GM12878 (cell line): ENCODE measurements at regions not wholly inside any gene's neighbourhood (a gene's known extent, or its start where the extent isn't known, plus 50 kb on each side); places are given as distances from the start of the nearest gene placed in this dataset.

Source experiments
- ATAC-seq: fragments of 200-7000 bp; cut with Tn5 transposase; 3 replicates; pipeline ENCODE4 v1.9.1; 2020; ENCODE audit warnings: mild to moderate bottlenecking, moderate library complexity
- BruUV-seq: library from RNA; stranded (reverse); fragments of 400-500 nt; replicated peaks from 2 replicates; lab custom pipeline; 2021; lab: Mats Ljungman, UMichigan
- CTCF ChIA-PET: fragments of 300-600 bp; sonication (Branson Sonifier 250); formaldehyde crosslinking; extraction: SDS; loops from one replicate; lab custom pipeline; 2021; ENCODE audit warnings: inconsistent platforms; lab: Yijun Ruan, JAX
- POLR2A ChIA-PET: fragments of 350-600 bp; formaldehyde crosslinking; extraction: SDS; loops from one replicate; lab custom pipeline; 2021; ENCODE audit warnings: inconsistent platforms; lab: Charles Lee
- RAD21 ChIA-PET: fragments of 300-600 bp; sonication (Branson Sonifier 250); formaldehyde crosslinking; loops from one replicate; lab custom pipeline; 2023; ENCODE audit warnings: antibody characterized with exemption; ENCODE audit not compliant: unreplicated experiment; lab: Charles Lee
- SMC1A ChIA-PET: fragments of 300-600 bp; sonication (Branson Sonifier 250); formaldehyde crosslinking; loops from one replicate; lab custom pipeline; 2023; ENCODE audit not compliant: unreplicated experiment, uncharacterized antibody; lab: Charles Lee
- DNase-seq: peaks from one replicate; pipeline ENCODE4 v3.0.0-alpha.2; 2011; ENCODE audit warnings: low read depth, low spot score
- FAIRE-seq: peaks from 3 replicates; lab custom pipeline; 2011; peaks lifted over from hg19 to GRCh38; lab: Jason Lieb, UNC
- H2AFZ ChIP-seq: 2 replicates; pipeline ENCODE4 v1.6.0; 2011; ENCODE audit warnings: low read depth, low read length, control low read depth; ENCODE audit not compliant: control insufficient read depth
- H3K27ac ChIP-seq: 2 replicates; pipeline ENCODE4 v1.5.1; 2011; ENCODE audit warnings: control low read depth; ENCODE audit not compliant: control insufficient read depth, insufficient read depth
- H3K27me3 ChIP-seq, 2 experiments: replicated peaks in 1 of 2; 2 replicates each; pipeline versions ENCODE4 v1.6.0 to v1.6.1; 2011; ENCODE audit warnings: low read length in 1 of 2; ENCODE audit not compliant: control insufficient read depth in 2 of 2, insufficient read depth in 2 of 2
- H3K36me3 ChIP-seq, 2 experiments: 2 replicates each; pipeline ENCODE4 v1.5.1; 2011; ENCODE audit warnings: low read length in 1 of 2; ENCODE audit not compliant: control insufficient read depth in 2 of 2, insufficient read depth in 2 of 2
- H3K4me1 ChIP-seq: 2 replicates; pipeline ENCODE4 v1.6.1; 2011; ENCODE audit warnings: mild to moderate bottlenecking, low read length, moderate library complexity, mixed read lengths; ENCODE audit not compliant: control insufficient read depth, insufficient read depth
- H3K4me2 ChIP-seq: 2 replicates; pipeline ENCODE4 v1.6.0; 2011; ENCODE audit warnings: control low read depth; ENCODE audit not compliant: control insufficient read depth, insufficient read depth
- H3K4me3 ChIP-seq: fragments of 200-600 bp; sonication (generic); 2 replicates; pipeline ENCODE4 v1.5.1; 2016
- H3K79me2 ChIP-seq: 2 replicates; pipeline ENCODE4 v1.6.0; 2011; ENCODE audit warnings: low read length; ENCODE audit not compliant: control insufficient read depth, insufficient read depth
- H3K9ac ChIP-seq: 2 replicates; pipeline ENCODE4 v1.8.0; 2011; ENCODE audit warnings: low read length, control low read depth, mixed read lengths; ENCODE audit not compliant: control insufficient read depth, insufficient read depth
- H3K9me3 ChIP-seq: replicated peaks from 3 replicates; pipeline ENCODE4 v1.5.1; 2011; ENCODE audit warnings: mild to moderate bottlenecking, low read length; ENCODE audit not compliant: control insufficient read depth, insufficient read depth
- H4K20me1 ChIP-seq: 2 replicates; pipeline ENCODE4 v1.6.0; 2011; ENCODE audit not compliant: control insufficient read depth, insufficient read depth
- ASH2L ChIP-seq: fragments of 300-600, 200-600 bp; sonication (generic); IDR thresholded peaks from 2 replicates; pipeline ENCODE4 v1.6.1; 2017; ENCODE audit warnings: low read depth, mild to moderate bottlenecking, borderline replicate concordance
- ATF3 ChIP-seq: IDR thresholded peaks from 2 replicates; pipeline ENCODE4 v1.6.1; 2011; ENCODE audit warnings: low read depth, mild to moderate bottlenecking, low read length, moderate library complexity, borderline replicate concordance; ENCODE audit errors: extremely low read depth
- CBFB ChIP-seq: IDR thresholded peaks from 2 replicates; pipeline ENCODE4 v1.6.1; 2016; ENCODE audit warnings: antibody characterized with exemption, low read depth
- MYC ChIP-seq: IDR thresholded peaks from 2 replicates; pipeline ENCODE4 v1.6.1; 2011; ENCODE audit warnings: mild to moderate bottlenecking, low read length, moderate library complexity, inconsistent platforms; ENCODE audit not compliant: insufficient read depth, insufficient replicate concordance, insufficient read length, severe bottlenecking
- POLR2AphosphoS5 ChIP-seq: IDR thresholded peaks from 2 replicates; pipeline ENCODE4 v1.6.1; 2011; ENCODE audit warnings: mild to moderate bottlenecking, low read length, inconsistent platforms
- POU2F2 ChIP-seq: IDR thresholded peaks from 3 replicates; pipeline ENCODE4 v1.6.1; 2011; ENCODE audit warnings: low read depth, mild to moderate bottlenecking, low read length, borderline replicate concordance
- PRDM15 ChIP-seq: fragments of 450-650 bp; formaldehyde crosslinking; IDR thresholded peaks from 2 replicates; pipeline ENCODE4 v1.4.0; 2020; ENCODE audit warnings: mild to moderate bottlenecking, moderate library complexity
- RB1 ChIP-seq: fragments of 450-650 bp; formaldehyde crosslinking; IDR thresholded peaks from 2 replicates; pipeline ENCODE4 v1.6.1; 2017; ENCODE audit warnings: mild to moderate bottlenecking, borderline replicate concordance
- SIN3A ChIP-seq: IDR thresholded peaks from 2 replicates; pipeline ENCODE4 v1.6.1; 2012; ENCODE audit warnings: low read depth, low read length, improper control_type of control experiment
- WGBS: methylation state at CpG from one replicate; pipeline ENCODE4 v1.1.6; 2016; ENCODE audit warnings: low lambda C conversion rate; ENCODE audit not compliant: insufficient replicate concordance, insufficient coverage; ENCODE audit errors: missing lambda C conversion rate; 5-methylcytosine and 5-hydroxymethylcytosine counted together
- in situ Hi-C: fragments of 300-500 bp; cut with MboI; formaldehyde crosslinking; loops from 9 replicates; pipeline ENCODE4 v1.14.3; 2018; ENCODE audit warnings: mixed read lengths
- intact Hi-C: fragments of 100-400 bp; cut with micrococcal nuclease; formaldehyde crosslinking; loops from one replicate; pipeline ENCODE4 v1.14.2; 2022; ENCODE audit not compliant: unreplicated experiment
- TF ChIP-seq, protein P1 (sequence below): fragments of 450-650 bp; IDR thresholded peaks from 2 replicates; pipeline ENCODE4 v1.6.1; 2017; ENCODE audit warnings: mild to moderate bottlenecking
- TF ChIP-seq, protein P2 (sequence below): IDR thresholded peaks from 2 replicates; pipeline ENCODE4 v1.6.1; 2011; ENCODE audit warnings: borderline replicate concordance, low read depth, mild to moderate bottlenecking, moderate library complexity, mixed read lengths, low read length; ENCODE audit not compliant: insufficient read depth; ENCODE audit errors: extremely low read length

GRCh38 chr2:45154144-45154543 is 144.9 kb upstream of the SIX2 start:
- no TSS peak for BruUV-seq
- intact Hi-C loops: no loop called here
- H3K27me3 ChIP-seq: peaks cover 0 to 5% of the 10 kb centered on the region in 2 experiments; a peak in 2 of 4 replicates
- DNase-seq: no peak
- 0% methylated on average over 1 of the region's 1 CpG for WGBS
- in situ Hi-C loops: no loop called here
- POLR2A ChIA-PET: no interaction called here
- no peak overlapping the region for H2AFZ ChIP-seq
- CTCF ChIA-PET: no interaction called here
- H3K4me2 ChIP-seq: no peak overlapping the region
- H3K9ac ChIP-seq: no peak overlapping the region
- no peaks in the 10 kb centered on the region for H3K36me3 ChIP-seq
- no peak overlapping the region for H3K27ac ChIP-seq
- H3K4me3 ChIP-seq: no peak overlapping the region
- TF ChIP-seq RB1: no peak
- TF ChIP-seq CBFB: no peak
- TF ChIP-seq ASH2L: no peak
- no peak for TF ChIP-seq POLR2AphosphoS5
- TF ChIP-seq ATF3: no peak
- no peak for TF ChIP-seq POU2F2
- TF ChIP-seq MYC: no peak
- FAIRE-seq: no peak
- RAD21 ChIA-PET: no interaction called here
- no peaks in the 10 kb centered on the region for H4K20me1 ChIP-seq
- H3K79me2 ChIP-seq: no peaks in the 10 kb centered on the region
- H3K9me3 ChIP-seq: no peaks in the 10 kb centered on the region; the same call in 2 of the 3 replicates
- H3K4me1 ChIP-seq: no peaks in the 10 kb centered on the region
- SMC1A ChIA-PET: no interaction called here
- no peak for ATAC-seq

DNA sequence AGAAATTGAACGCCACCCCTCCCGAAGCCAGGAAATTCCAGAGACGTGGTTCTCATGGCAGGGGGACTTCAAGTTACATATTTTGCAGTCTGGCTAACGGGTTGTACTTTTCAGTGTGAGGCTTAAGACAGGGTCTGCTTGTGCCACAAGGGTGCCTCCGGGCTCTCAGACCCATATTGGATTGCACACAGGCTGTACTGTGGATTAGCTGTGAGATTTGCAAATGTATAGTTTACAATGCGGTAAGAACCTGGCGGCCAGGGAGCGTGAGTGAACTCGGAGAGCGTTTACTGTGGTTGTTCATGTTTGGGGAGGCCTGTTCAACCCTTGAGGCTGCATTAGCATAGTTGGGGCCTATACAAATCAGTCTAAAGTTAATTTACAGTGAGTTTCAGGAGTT is 143.9 kb upstream of the SIX2 start:
- intact Hi-C loops (no loop called here), in situ Hi-C loops (no loop called here)
- FAIRE-seq: no peak
- no peak for ATAC-seq
- no TSS peak for BruUV-seq
- H3K4me3 ChIP-seq: no peak overlapping the region
- H3K36me3 ChIP-seq: no peaks in the 10 kb centered on the region
- no peak overlapping the region for H2AFZ ChIP-seq
- no peaks in the 10 kb centered on the region for H3K79me2 ChIP-seq
- SMC1A ChIA-PET: no interaction called here
- no peaks in the 10 kb centered on the region for H4K20me1 ChIP-seq
- 56% methylated on average over 10 of the region's 10 CpGs for WGBS
- no peak overlapping the region for H3K27ac ChIP-seq
- CTCF ChIA-PET: no interaction called here
- H3K9ac ChIP-seq: no peak overlapping the region
- DNase-seq: no peak
- RAD21 ChIA-PET: no interaction called here
- POLR2A ChIA-PET: no interaction called here
- H3K4me1 ChIP-seq: no peaks in the 10 kb centered on the region
- H3K4me2 ChIP-seq: no peak overlapping the region
- no peaks in the 10 kb centered on the region; the same call in 2 of the 3 replicates for H3K9me3 ChIP-seq
- peaks cover 0 to 5% of the 10 kb centered on the region in 2 experiments; a peak in 2 of 4 replicates for H3K27me3 ChIP-seq
- TF ChIP-seq, protein P1, sequence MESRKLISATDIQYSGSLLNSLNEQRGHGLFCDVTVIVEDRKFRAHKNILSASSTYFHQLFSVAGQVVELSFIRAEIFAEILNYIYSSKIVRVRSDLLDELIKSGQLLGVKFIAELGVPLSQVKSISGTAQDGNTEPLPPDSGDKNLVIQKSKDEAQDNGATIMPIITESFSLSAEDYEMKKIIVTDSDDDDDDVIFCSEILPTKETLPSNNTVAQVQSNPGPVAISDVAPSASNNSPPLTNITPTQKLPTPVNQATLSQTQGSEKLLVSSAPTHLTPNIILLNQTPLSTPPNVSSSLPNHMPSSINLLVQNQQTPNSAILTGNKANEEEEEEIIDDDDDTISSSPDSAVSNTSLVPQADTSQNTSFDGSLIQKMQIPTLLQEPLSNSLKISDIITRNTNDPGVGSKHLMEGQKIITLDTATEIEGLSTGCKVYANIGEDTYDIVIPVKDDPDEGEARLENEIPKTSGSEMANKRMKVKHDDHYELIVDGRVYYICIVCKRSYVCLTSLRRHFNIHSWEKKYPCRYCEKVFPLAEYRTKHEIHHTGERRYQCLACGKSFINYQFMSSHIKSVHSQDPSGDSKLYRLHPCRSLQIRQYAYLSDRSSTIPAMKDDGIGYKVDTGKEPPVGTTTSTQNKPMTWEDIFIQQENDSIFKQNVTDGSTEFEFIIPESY: no peak
- TF ChIP-seq SIN3A (no peak), PRDM15 (CRISPR knock-in tag) (no peak)
- TF ChIP-seq, protein P2, sequence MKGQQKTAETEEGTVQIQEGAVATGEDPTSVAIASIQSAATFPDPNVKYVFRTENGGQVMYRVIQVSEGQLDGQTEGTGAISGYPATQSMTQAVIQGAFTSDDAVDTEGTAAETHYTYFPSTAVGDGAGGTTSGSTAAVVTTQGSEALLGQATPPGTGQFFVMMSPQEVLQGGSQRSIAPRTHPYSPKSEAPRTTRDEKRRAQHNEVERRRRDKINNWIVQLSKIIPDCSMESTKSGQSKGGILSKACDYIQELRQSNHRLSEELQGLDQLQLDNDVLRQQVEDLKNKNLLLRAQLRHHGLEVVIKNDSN: no peak
